HFF-Myc (cell line): ENCODE measurements at regions not wholly inside any gene's neighbourhood (a gene's known extent, or its start where the extent isn't known, plus 50 kb on each side); places are given as distances from the start of the nearest gene placed in this dataset.

Experiments used
- DNase-seq: peaks from one replicate; pipeline ENCODE4 v3.0.0-alpha.2; 2011; ENCODE audit warnings: low read depth; ENCODE audit errors: extremely low read depth
- H3K4me3 ChIP-seq: replicated peaks from 2 replicates; pipeline ENCODE4 v1.5.1; 2011; ENCODE audit warnings: low read depth, mild to moderate bottlenecking, control low read depth, low read length
- TF ChIP-seq, protein P1 (sequence below): IDR thresholded peaks from 2 replicates; pipeline ENCODE4 v1.5.1; 2012; ENCODE audit warnings: mild to moderate bottlenecking, low read depth, low read length, control low read depth; ENCODE audit errors: missing control alignments

DNA sequence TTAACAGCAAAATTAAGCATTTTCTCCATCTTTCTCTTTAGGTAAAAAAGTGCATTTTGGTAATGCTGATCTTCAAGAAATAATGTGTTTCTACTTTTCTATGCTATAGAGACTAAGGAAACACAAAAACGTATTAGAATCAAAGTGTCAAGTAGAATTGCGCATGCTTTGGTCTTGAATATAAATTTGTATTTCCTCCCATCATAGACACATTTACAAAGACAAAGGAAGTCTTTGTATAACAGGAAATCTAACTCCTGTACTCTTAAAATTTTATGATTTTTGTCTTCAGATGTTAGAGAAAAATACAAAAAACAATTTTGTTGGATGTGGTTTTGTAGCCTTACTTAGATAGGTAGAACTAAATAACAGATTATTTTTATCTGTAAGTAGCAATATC, 1299.4 kb downstream of the NCAM2 start:
- H3K4me3 ChIP-seq, result no peak overlapping the region
- no peak for DNase-seq
- TF ChIP-seq, protein P1, sequence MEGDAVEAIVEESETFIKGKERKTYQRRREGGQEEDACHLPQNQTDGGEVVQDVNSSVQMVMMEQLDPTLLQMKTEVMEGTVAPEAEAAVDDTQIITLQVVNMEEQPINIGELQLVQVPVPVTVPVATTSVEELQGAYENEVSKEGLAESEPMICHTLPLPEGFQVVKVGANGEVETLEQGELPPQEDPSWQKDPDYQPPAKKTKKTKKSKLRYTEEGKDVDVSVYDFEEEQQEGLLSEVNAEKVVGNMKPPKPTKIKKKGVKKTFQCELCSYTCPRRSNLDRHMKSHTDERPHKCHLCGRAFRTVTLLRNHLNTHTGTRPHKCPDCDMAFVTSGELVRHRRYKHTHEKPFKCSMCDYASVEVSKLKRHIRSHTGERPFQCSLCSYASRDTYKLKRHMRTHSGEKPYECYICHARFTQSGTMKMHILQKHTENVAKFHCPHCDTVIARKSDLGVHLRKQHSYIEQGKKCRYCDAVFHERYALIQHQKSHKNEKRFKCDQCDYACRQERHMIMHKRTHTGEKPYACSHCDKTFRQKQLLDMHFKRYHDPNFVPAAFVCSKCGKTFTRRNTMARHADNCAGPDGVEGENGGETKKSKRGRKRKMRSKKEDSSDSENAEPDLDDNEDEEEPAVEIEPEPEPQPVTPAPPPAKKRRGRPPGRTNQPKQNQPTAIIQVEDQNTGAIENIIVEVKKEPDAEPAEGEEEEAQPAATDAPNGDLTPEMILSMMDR, result no peak

DNA sequence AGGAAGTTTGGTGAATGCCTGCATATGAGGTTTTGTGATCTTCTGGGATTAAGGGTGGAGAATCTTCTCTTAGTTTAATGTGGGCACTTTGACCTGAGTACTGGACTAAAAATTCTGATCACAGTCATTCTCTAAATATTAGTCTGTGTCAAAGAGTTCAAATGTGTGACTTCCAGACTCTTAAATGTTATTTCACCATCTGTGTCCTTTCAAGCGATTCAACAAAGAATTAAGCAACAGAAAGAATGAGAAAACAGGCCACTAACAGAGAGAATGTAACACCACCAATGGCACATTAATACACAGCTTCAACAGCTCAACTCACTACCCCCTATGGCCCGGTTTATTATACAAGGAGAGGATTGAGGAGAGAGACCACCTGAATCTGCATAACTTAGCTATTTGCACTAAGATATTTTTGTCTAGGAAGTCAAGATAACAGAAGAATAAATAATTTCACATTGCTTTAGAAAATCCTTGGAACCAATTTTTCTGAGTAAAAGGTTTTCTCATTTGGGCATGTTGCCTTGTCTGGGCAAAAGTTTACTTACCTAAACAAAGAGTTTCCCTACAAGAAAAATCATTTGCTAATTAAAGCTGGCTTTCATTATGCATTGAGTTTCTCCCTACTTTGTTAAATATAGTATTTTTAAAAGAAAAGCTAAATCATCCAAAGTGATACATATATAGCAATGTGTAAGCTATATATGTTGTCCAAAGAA, 1313.7 kb downstream of the NCAM2 start:
- no peak overlapping the region for H3K4me3 ChIP-seq
- TF ChIP-seq, protein P1, result no peak
- no peak for DNase-seq

DNA sequence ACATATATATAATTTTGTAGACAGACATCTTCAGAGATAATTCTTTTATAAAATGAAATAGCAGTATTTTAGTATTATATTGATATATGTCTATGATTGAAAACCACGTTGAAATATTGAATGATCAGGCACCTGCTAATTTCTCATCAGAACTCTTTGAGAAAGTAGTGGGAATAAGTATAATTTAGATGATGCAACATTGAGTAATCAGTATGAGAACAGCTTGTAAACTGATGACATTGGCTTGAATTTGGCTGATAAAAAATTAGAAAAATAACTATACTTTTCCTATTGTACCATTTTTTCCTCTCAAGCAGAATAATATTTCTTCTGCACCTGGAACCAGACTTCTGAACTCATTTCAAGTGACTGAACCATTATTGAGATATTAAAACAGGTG, 1316.8 kb downstream of the NCAM2 start:
- DNase-seq, result no peak

DNA sequence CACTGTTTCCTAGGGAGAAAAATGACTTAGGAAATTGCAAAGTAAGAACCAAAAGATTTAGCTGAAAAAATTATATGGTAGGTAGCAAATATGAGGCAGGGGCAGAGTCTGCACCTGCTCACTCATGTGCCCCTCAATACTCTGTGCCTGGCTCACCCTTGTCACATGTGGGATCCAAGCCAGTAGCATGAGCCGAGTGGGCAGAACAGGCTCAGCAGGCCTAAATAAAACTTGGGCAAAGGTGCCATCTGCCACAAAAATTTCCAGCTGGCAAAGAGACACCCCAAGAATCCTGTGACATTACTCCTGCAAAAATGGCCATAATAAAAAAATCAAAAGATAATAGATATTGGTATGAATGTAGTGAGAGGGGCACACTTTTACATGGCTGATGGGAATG, 1321.2 kb downstream of the NCAM2 start:
- H3K4me3 ChIP-seq, result no peak overlapping the region
- TF ChIP-seq, protein P1, result no peak
- no peak for DNase-seq

More for the DNA sequence above, 1316.8 kb downstream of the NCAM2 start:
- H3K4me3 ChIP-seq, result no peak overlapping the region
- TF ChIP-seq, protein P1, result no peak

DNA sequence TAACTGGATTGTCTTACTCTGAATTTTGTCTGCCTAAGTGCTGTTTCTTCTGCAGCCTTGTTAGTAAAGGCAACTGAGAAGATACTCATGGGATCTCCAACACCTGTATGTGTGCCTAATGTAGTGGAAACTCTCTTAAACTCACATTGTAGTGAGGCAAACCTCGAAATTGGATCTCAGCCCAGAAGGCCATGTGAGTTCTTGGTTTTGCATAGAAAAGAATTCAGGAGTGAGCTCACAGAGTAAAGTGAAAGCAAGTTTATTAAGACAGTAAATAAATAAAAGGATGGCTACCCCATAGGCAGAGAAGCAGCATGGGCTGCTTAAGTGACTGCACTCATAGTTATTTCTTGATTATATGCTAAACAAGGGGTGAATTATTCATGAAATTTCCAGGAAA, 1344.7 kb downstream of the NCAM2 start:
- DNase-seq, result no peak
- no peak overlapping the region for H3K4me3 ChIP-seq
- TF ChIP-seq, protein P1, result no peak

DNA sequence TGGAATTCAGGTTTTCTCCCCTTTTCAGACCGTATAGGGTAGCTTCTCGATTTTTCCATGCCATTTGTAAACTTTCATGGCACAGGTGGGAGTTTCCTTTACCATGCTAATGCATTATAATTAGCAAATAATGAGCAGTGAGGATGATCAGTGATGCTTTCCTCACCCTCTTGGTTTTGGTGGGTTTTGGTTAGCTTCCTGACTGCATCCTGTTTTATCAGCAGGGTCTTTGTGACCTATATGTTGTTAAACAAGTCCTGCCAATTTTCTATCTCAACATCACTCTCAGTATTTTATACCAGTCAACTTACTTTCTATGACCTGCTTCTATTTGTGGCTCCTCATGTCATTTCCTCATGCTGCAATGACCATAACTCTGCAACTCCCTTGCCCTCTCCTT, 1345.1 kb downstream of the NCAM2 start:
- H3K4me3 ChIP-seq, result no peak overlapping the region
- no peak for DNase-seq
- TF ChIP-seq, protein P1, result no peak

DNA sequence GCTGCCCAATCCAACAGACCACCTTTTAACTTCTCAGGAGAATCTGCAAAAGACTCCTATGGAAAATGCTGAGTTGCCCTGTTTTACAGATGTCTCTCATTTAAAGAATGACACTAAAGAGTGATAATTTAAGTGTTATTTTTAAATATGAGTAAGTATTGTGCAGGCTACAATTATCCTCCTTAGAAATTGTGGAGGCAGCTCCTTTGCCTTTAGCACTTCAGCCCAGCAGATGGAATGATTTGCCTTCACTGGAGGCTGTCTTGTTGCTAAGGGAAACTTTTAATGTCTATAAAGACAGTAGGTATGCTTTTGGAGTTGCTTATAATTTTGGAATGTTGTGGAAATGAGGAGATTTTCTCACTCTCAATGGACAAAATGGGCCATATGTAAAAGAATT, 1345.5 kb downstream of the NCAM2 start:
- no peak for DNase-seq
- H3K4me3 ChIP-seq, result no peak overlapping the region
- TF ChIP-seq, protein P1, result no peak
